GM11168 (cell line): ENCODE measurements at regions not wholly inside any gene's neighbourhood (a gene's known extent, or its start where the extent isn't known, plus 50 kb on each side); places are given as distances from the start of the nearest gene placed in this dataset.
"Not testable (repeated sequence)": the region's sequence is repeated elsewhere in the genome, so short reads cannot be mapped to it uniquely, and the experiment has no call there.

Experiments
- in situ Hi-C: fragments of 300-500 bp; cut with MboI; formaldehyde crosslinking; loops from one replicate; pipeline ENCODE4 v1.12.0; 2022; ENCODE audit warnings: low sequenced_read_pairs; ENCODE audit not compliant: unreplicated experiment

DNA sequence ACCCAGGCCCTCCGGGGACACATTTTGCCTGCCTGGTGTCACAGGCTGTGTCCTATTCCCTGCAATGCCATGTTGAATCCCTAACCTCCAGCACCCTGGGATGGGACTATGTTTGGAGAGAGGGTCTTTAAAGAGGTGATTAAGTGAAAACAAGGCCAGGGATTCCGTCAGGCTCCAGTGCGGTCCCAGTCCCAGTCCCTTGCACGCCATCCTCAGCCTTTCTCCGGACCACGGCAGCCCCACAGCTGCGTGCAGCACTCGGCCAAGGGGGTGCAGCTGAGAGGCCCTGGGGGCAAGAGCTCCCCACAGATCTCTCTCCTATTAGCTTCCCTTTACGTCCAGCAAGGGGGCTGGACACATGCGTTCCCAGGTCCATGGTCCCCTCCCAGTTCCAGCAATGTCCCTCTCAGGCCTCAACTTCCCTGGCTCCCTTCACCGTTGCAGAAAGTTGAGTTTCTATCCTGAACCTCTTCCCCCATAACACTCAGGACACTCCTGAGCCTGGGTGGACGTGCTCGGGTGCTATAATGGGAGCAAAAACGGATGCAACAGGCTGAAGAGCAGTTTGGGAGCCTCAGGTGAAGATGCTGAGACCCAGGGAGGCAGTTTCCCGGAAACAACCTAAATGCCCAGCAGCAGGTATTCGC lies 1422.7 kb downstream of the BRD1 start:
- in situ Hi-C loops, result no loop called here

DNA sequence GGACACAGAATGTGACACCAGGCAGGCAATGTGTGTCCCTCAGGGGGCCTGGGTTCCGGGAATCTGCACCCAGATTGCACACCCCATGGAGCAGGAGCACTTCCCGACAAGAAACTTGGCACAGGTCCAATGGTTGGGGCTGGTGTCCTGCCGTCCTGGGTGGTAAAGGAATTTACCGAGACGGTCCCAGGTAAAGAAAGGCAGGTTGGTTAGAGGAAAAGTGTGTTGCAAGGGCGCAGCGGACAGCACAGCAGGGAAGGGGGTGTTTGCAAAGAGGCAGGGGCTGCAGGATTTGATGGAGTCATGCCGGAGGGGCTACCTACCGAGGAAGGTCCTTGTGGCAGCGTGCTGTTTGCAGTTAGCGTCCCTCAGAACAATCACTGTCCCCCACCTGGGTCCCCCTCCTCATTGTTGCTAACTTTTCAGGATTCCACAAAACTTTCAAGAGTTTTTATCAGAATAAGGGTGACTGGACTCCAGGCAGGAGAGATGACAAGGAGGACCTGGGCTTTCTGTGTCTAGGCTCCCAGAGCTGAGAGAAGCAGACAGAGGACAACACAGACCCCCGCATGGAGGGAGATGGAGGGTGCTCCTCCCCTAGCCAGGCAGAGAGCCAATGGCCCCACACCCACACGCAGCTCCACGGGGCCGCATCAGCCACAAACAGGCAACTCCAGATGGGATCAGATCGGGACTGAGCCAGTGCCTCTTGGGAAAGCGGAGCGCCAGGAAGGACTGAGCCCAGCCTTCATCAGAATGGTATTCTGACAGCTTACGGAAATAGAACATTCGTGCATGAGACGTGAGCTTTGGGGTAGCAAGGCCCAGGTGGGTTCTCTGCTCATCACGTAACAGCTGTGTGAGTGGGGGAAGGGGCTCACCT lies 1423.9 kb downstream of the BRD1 start:
- in situ Hi-C loops, result no loop called here

DNA sequence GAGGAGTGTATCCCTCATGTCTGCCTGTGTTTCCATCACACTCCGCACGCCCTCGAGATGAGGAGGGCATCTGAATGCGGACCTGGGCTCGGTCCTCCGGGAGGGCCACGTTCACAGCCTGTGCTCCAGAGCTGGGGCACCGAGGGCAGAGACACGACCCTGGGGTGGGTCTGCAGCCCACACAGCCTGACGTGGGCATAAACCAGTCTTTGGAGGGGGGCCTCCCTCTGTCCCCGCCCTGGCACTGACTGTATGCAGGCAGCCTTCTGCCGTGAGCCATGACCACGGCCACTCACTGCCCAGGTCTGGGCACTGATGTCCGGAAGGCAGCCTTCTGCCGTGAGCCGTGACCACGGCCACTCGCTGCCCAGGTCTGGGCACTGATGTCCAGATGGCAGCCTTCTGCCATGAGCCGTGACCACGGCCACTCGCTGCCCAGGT lies 1425.1 kb downstream of the BRD1 start:
- in situ Hi-C loops, result no loop called here

DNA sequence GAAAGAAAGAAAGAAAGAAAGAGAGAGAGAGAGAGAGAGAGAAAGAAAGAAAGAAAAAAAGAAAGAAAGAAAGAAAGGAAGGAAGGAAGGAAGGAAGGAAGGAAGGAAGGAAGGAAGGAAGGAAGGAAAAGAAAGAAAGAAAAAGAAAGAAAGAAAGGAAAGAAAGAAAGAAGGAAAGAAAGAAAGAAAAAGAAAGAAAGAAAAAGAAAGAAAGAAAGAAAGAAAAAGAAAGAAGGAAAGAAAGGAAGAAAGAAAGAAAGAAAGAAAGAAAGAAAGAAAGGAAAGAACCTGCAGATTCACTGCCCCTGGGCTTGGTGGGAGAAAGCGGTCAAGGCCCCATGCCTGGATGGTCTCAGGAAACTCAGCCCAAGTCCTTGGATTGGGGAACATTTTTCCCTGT lies 1426.2 kb downstream of the BRD1 start:
- in situ Hi-C loops, result not testable (repeated sequence)

DNA sequence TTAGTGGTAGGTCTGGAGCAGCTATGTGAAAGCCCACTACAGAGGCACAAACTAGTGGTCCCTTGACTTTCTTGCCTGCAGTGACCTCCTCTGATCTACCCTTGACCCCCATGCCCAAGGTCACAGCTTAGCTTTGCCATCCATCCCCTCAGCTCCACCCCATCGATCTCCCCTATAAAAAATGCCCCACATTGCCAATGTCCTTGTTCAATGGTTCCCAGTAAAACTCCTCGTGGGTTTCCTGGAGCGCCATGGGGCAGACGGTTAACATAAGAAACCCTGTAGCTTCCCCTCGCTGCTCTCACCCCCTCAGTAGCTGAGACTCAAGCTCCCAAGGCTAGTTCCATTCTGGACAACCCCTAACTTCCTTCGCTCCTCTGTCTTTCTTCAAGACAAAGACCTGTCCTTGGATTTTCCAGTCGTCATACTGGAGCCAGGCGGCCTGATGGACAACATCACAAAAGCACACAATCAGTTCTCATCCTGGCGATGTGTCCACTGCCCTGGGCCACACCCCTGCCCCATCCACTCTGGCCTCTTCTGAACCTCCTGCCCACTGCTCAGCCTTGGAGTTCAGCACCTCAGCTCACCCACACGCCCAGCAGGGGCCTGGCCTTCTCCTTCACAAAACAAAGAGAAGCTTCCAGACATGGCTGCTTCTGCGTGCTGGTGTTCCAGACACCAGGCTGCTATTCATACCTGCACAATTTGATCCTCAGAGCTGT lies 1429.3 kb downstream of the BRD1 start:
- in situ Hi-C loops, result no loop called here

DNA sequence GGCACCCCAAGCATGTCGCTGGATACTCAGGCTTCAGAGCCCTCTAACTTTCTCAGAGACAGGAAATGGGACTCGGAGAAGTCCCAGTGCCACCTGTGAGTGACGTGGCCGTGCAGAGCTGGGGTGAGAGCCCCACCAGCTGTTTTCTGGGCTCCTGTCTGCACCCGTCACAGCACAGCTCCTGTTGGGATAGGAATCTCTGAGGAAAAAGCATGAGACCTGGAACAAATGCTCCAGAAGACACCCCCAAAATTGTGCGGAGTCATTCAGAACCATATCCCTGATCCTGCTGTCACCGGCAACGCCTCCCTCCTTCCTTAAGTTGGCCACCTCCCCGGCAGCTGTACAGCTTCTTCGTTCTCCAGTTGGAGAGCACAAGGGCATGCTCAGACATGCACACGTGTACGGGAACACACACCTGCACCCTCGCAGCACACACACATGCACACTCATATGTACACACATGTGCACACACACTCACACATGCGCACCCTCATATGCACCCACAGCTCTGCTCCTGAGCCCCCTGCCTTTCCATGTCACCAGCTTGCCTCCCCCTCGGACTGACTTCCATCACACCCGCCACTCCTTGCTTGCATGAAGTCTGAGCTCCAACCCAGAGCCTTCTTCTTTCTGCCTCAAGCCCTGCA lies 1430.0 kb downstream of the BRD1 start:
- in situ Hi-C loops, result no loop called here

DNA sequence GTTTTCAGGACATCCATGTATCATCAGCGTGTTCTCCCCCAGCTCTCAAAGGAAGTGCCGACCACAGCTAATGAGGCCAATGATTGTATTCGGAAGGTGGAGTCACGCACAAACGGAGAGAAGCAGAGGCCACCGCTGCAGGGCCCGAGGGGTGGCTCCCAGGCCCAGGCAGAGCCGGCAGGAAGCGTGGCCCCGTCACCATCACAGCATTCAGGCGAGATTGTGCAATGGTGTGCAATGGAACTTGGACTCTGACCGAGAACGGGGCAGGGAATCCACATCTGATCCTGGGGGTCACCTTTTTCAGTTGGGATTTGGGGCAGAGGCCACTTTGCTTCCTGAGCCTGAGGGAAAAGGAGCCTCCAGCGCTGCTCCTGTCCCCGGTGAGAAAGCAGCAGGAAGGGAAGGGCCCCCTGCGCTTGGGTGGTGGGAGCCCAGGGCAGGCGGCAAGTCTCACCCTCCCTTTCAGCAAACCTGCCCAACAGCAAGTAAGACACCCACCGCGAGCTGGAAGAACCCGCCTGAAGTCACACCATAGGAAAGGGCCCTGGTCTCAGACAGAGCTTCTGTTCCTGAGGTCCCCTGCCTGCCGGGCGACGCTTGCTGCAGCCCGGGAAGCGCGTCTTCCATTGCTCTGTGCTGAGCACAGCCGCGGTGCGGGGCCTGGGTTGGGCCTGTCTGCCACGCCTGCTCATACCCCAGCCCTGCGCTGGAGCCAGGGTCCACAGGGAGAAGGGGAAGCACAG lies 1430.7 kb downstream of the BRD1 start:
- in situ Hi-C loops, result no loop called here

DNA sequence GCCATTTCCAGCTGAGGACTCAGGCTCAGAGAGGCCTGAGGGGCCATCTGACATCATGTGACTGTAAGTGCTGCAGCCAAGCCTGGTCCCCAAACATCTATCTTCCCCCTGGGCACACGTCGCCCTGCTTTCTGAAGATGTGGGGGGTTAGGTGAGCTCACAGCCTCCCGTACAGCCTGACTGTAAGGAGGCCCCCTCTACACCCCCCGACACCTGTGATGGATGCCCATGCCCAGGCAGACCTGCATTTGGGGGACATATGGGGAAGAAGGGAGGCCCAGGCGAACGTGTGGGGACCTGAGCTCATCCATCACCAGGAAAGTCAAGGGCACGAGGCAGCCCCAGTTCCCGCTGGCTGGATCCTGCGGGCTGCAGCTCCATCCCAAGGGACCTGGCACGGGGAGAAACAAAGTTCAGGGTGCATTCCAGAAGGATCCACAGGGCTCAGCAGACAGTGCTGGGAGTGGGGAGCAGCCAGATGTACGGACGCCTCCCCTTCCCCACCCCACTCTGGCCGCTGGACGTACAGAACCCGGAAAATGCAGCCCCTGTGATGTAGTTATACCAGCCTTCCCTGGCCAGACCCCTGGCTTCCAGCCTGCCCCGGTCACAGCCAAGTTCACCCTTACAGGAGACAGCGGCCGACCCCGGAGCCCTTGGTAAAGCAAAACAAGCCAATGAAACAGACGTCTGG lies 1431.4 kb downstream of the BRD1 start:
- in situ Hi-C loops, result no loop called here

DNA sequence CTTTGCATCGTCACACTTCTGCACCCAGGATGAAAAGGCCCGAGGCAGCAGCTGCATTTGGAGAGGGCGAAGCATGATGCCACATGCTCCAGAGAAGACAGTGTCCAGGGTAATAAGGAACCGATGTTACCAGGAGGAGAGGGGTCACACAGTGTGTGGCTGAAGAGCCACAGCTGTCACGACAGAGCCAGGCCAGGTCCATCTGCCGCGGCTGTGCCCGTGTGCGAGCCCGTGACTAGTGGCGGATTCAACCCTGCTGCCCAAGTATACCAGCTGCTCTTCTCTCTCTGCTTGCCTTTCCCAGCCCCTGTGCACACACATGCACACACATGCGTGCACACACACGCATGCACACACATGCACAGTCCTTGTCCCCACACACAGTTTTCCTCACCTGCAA lies 1432.5 kb downstream of the BRD1 start:
- in situ Hi-C loops, result no loop called here

DNA sequence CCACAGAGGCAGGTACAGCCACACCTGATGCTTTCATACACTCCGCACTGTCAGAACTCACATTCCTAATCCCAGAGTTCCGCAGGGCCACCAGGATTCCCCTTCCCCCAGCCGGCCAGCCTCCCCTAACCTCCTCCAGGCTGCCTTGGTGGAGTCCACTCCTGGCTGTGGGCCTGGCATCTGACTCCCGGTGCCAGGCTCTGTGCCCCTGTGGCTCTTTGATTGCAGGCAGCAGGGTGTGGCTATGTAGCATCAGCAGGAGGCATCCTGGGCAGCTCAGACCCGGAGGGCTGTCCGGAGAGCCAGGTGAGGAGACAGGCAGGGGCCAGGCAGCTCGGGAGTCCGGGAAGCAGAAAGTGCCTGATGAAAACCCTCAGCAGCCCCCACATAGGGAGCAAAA lies 1432.9 kb downstream of the BRD1 start:
- in situ Hi-C loops, result no loop called here

DNA sequence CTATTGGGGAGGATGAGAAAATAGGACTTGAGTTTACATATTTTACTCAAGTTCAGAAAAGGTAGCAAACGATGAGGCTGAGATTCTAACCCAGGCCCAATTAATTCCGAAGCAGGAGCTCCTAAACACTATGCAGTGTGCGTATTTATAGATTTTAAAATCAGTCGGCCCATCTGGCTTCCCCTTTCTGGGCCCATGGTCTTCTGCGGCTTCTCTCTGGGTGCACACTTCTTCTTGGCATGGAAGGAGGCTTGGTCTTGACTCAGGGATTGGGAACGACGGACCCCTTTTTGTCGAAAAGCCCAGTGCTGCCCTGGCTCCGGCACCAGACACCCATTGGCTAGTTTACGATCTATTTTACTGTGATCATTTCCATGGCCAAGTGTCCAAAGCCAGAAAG lies 1433.8 kb downstream of the BRD1 start:
- in situ Hi-C loops, result no loop called here

DNA sequence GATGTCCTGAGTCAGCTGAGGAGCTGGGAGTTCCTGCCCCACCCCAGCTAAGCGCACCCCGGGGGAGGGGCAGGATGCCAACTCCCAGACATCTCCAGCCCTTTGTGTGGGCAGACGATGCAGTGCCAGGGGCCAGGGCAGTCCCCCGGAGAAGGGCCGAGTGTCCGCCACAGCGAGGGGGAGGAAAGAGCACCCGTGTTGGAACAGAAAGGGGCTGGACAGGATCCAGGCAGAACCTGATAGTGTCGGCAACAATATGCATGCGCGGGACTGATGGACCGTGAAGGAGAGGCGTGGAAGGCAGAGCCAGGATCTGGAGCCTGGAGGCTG lies 1434.7 kb downstream of the BRD1 start:
- in situ Hi-C loops, result no loop called here

DNA sequence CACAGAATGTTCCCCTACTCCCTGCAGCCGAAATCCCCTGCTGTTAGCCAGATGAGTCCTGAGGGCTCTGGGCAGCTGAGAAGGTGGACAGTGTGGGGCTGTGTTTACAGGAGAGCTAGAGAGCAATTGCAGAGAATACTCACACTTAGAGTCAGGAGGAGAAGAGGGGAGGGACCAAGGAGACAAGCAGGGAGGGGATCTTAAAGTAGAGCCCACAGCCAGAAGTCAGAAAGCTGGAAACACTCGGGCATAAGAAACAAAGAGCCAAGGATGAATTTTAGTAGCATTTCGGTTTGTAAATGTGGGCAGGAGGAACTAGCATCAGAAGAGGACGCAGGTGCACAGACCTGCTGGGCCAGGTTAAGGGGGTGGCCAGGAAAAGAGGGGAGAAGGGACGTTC lies 1435.9 kb downstream of the BRD1 start:
- in situ Hi-C loops, result no loop called here

DNA sequence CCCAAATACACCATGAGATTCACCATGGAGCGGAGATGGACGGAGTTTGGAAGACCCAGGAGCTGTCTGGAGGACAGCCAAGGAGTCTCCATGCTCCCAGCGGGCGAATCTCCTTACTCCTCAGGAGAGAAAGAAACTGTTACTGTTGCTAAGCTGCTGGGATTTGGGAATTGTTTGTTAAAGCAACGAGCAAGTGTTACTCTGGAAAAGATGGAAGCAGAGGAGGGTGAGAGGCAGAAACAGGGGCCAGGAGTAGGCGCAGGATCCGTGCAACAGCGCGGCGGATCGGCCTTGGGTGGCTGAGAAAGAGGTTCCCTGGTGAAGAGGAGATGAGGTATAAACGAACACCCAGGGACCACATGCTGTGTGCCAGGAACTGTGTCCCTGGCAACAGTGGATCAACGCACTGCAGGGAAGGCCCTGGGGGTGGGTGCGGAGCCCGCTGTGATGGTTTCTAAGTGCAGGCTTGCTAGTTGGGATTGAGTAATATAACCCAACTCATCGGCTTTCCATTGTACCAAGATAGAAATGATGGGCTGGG lies 1436.4 kb downstream of the BRD1 start:
- in situ Hi-C loops, result no loop called here

DNA sequence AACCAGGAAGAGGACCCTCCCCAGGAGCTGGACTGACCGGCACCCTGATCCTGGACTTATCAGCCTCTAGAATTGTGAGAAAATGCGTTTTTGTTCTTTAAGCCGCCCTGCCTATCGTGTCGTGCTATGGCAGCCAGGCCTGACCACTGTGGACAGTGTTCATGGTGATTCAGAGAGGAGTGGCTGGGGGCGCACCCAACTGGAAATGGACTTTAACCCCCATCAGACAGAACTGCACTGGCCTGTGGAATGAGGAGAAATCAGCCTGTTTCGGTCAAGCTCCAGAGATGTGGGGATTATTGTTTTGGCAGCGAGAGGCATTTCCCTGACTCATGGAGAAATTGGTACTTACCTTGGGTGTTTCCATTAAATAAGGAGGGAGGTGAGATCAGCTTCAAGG lies 1437.8 kb downstream of the BRD1 start:
- in situ Hi-C loops, result no loop called here

DNA sequence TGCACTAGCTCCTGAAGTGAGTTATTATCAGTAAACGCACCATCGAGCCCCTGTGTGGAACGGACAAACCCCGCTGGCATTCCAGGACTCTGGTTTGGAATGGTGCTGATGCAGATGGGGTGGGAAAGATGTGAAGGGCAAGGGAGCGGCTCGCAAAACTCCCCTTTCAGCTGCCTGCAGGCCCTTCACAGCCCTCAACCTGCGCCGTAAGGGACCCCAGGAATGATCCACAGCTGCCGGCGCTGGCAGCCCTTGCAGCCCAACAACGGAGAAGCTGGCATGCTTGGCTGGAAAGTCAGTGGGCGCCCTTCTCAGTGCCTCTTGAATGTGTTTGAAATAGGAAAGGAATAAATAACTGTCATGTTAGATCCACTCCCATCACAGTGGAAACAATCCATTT lies 1445.5 kb downstream of the BRD1 start:
- in situ Hi-C loops, result no loop called here

DNA sequence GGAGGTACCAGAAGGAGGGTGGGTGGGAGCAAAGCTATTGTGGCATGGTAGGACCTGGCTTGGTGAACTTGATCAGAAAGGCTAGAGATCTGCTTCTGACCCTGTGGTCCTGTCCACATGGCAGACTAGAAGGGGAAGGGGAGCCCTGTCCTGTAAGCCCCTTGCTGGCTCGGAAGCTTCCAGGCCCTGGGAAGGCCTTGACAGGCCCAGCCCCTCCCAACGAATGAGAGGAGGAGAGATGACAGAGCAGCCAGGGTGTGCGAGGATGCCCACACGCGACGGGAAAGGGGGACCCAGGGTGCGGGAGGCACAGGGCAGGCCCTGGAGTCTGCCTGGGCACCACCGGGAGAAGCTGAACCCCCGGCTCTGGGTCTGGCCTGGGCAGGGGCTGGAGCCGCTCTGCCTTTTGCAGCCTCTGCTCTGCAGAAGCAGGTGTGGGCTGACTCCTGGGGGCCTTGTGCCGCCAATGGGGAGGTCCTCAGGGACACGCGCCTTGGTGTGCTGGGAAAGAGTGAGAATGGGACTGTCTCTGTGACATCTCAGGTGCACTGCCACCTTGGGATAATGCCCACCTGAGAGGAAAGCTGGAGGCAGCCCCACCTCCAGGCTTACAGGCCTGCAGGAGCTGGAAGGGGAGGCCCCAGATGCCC lies 1447.5 kb downstream of the BRD1 start:
- in situ Hi-C loops, result no loop called here

DNA sequence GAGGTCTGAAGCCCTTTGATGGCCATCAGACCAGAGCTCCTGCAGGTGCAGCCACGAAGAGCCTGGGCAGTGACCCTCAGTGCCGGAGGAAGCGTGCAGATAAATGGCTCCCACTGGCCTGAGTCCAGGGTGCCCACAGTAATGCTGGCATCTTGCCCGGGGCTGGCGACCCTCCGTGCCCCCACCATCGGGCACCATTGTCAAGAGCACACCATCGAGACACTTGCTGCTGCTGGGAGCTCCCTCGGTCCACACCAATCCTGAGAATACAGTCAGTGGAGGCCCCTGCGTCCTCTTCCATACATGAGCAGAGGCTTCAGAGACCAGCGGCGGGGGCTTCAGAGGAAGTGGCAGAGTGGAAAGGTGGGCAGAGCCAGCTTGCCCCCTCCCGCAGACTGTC lies 1448.3 kb downstream of the BRD1 start:
- in situ Hi-C loops, result no loop called here

DNA sequence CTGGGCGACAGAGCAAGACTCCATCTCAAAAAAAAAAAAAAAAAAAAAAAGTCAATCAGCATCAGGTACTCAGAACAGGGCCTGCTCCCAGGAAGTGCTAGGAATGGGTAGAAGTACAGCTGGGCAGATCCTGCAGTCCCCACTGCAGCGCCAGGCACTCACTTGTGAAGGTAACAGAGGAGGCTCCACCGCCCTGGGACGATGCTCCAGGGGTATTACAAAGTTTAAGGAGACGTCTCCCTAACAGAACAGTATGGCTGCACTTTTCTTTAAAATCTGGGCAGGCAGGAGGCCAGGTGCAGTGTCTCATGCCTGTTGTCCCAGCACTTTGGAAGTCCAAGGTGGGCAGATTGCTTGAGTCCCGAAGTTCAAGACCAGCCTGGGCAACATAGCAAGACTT lies 1449.0 kb downstream of the BRD1 start:
- in situ Hi-C loops, result no loop called here
